Upper lobe of left lung (tissue), 4 donors: ENCODE measurements at regions not wholly inside any gene's neighbourhood (a gene's known extent, or its start where the extent isn't known, plus 50 kb on each side); places are given as distances from the start of the nearest gene placed in this dataset.

ENCODE experiments used
- POLR2A ChIP-seq, 4 donors: fragments of 450-650 bp; IDR thresholded peaks; one replicate each; pipeline ENCODE4 v1.5.1; 2016 to 2017; ENCODE audit warnings: antibody characterized with exemption in 4 of 4, mild to moderate bottlenecking in 2 of 4
- TF ChIP-seq, protein P1 (sequence below), 6 experiments: fragments of 450-650 bp in 4 of 6; fragments of 200-600 bp in 2 of 6; sonication (generic) in 2 of 6; IDR thresholded peaks; one replicate each; pipeline ENCODE4 v1.5.1; 2016 to 2019; ENCODE audit warnings: antibody characterized with exemption in 6 of 6

DNA sequence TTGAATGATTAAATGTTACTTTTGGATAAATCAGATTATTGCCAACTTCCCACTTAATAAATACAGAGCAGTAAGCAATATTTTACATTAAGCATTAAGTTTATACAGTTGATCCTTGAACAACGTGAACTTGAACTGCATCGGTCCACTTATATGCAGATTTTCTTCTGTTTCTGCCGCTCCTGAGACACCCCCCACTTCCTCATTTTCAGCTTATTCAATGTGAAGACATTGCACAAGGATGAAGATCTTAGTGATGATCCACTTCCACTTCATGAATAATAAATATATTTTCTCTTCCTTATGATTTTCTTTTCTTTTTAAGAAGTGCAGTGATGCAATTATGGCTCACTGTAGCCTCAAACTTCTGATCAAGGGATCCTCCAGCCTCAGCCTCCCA, 167.2 kb downstream of the LINC00237 start:
- TF ChIP-seq, protein P1, sequence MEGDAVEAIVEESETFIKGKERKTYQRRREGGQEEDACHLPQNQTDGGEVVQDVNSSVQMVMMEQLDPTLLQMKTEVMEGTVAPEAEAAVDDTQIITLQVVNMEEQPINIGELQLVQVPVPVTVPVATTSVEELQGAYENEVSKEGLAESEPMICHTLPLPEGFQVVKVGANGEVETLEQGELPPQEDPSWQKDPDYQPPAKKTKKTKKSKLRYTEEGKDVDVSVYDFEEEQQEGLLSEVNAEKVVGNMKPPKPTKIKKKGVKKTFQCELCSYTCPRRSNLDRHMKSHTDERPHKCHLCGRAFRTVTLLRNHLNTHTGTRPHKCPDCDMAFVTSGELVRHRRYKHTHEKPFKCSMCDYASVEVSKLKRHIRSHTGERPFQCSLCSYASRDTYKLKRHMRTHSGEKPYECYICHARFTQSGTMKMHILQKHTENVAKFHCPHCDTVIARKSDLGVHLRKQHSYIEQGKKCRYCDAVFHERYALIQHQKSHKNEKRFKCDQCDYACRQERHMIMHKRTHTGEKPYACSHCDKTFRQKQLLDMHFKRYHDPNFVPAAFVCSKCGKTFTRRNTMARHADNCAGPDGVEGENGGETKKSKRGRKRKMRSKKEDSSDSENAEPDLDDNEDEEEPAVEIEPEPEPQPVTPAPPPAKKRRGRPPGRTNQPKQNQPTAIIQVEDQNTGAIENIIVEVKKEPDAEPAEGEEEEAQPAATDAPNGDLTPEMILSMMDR (IDR thresholded peaks at IDR 0.05) = no peak
- TF ChIP-seq POLR2A (IDR thresholded peaks at IDR 0.05) = no peak
